Right ventricle myocardium inferior (tissue), 1 donor: ENCODE measurements at regions not wholly inside any gene's neighbourhood (a gene's known extent, or its start where the extent isn't known, plus 50 kb on each side); places are given as distances from the start of the nearest gene placed in this dataset.
"Not testable (repeated sequence)": the region's sequence is repeated elsewhere in the genome, so short reads cannot be mapped to it uniquely, and the experiment has no call there.

Experiments
- ATAC-seq: fragments of 200-7000 bp; cut with Tn5 transposase; one replicate; pipeline ENCODE4 v1.9.1; 2020; ENCODE audit warnings: mild to moderate bottlenecking, moderate library complexity
- DNase-seq: peaks from one replicate; pipeline ENCODE4 v3.0.0; 2021; ENCODE audit errors: missing footprints
- intact Hi-C: fragments of 100-400 bp; cut with DNase I; formaldehyde crosslinking; loops from one replicate; pipeline ENCODE4 v1.11.0; 2022
- donor health status: DM: no; HTN: yes; CAD: no; lungs with severe emphysema.

DNA sequence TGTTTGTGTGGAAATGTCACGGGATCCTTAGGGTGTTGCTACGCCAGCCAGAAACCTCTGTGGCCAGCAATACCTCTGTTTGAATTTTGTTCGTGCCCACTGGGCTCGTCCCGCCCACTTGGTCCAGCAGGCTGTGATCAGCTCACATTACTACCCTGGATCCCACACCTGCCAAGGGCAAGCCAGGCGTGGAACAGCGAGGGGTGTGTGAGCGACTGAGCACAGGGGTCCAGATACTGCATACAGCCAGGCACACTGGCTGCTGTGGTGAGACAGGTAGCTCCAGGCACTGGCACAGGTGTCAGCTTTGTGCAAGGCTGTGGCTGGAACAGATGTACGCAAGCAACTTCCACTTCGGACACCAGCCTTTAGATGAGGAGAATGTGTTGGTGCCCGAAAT lies 718.9 kb downstream of the EPHA7 start:
- intact Hi-C loops, result no loop called here
- no peak for ATAC-seq

DNA sequence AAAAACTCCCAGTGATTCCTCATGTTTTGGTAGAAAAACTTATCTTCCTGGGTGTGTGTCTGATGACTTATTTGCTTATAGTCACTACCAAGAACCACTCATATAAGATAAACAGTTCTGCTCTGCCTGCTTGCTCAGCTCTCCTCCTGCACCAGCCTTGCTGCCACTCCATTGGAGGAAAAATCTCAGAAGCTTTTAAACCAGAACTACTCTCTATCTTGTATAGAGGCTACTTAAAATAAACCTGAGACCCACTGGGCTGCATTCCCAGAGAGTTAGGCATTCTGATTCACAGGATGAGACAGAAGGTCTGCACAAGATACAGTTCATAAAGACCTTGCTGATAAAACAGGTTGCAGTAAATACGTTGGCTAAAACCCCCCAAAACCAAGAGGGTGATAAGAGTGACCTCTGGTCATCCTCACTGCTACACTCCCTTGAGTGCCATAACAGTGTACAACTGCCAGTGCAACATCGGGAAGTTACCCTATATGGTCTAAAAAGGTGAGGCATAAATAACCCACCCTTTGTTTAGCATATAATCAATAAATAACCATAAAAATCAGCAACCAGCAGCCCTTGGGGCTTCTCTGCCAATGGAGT lies 728.3 kb downstream of the EPHA7 start:
- no peak for ATAC-seq
- intact Hi-C loops, result no loop called here
- DNase-seq, result no peak

More for the DNA sequence above, 718.9 kb downstream of the EPHA7 start:
- no peak for DNase-seq

DNA sequence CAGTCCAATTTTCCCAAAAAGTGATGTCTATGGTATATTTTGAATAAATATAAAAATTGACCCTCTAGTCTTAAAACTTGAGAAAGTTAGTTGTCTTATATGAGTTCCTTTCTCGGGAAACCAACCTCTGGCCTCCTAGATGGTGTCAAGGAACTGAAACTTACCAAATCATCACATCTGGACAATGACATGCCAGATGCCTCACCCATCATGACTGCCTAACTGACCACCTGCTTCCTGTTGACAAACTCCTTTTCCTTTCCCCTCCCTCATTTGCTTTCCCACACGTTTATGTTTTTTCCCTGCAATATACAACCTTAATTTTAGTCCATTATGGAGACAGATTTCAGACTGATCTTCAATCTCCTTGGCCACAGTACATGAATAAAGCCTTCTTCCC lies 731.0 kb downstream of the EPHA7 start:
- DNase-seq (no peak), ATAC-seq (no peak)

DNA sequence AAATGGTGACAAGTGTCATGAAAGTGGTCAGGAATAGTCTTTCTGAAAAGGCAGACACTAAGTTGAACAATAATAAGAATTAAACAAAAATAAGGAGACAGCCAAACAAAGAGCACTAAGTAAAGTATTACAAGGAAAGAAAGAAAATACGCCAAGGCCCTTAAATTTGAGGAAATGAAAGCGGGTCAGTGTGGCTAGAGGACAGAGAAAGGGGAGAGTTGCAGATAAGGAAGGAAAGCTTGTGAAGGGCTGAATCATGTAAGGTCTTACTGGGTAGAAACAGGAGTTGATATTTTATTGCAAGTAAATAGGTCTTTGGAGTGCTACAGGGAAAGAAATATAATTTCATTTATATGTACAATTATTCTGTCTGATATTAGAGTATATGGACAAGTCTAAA lies 732.1 kb downstream of the EPHA7 start:
- ATAC-seq (no peak), DNase-seq (no peak)
- intact Hi-C loops, result no loop called here

More for the DNA sequence above, 731.0 kb downstream of the EPHA7 start:
- intact Hi-C loops, result no loop called here

DNA sequence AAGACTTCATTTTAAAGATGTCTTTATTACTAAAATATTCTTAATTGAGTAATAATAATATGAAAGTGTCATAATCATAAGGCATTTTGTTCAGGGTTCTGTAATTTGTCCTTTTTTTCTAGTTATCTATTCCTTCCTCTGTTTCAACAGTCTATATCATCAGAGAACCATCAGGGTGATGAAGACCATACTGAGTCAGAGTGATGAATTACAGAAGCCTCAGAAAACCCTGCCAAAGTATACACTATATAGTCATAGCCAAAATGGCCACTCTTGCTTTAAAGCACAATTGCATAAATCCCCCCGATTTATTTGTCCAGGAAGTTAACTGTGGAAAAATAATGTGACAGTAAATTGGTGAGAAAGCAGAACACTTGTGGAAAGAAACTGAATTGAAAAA lies 735.0 kb downstream of the EPHA7 start:
- ATAC-seq (no peak), DNase-seq (no peak)
- intact Hi-C loops, result no loop called here

DNA sequence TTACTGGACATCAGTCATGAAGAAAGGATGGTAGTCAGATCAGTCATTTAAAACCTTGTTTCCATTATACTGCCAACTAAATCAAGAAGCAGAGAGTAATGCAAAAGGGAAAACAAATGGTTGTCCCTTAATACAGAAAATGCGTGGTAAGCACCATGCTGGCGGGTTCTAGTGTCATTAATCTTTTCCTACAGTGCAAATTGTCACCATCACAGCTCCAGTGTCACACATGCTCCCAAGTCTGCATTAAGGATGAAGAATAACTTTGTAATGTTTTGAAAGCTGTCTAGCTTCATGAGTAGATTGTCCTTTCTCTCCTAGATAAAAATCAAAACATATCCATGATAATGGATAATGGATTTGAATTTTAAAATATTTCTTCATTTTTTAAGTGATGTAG lies 735.6 kb downstream of the EPHA7 start:
- ATAC-seq (no peak), DNase-seq (no peak)
- intact Hi-C loops, result no loop called here

DNA sequence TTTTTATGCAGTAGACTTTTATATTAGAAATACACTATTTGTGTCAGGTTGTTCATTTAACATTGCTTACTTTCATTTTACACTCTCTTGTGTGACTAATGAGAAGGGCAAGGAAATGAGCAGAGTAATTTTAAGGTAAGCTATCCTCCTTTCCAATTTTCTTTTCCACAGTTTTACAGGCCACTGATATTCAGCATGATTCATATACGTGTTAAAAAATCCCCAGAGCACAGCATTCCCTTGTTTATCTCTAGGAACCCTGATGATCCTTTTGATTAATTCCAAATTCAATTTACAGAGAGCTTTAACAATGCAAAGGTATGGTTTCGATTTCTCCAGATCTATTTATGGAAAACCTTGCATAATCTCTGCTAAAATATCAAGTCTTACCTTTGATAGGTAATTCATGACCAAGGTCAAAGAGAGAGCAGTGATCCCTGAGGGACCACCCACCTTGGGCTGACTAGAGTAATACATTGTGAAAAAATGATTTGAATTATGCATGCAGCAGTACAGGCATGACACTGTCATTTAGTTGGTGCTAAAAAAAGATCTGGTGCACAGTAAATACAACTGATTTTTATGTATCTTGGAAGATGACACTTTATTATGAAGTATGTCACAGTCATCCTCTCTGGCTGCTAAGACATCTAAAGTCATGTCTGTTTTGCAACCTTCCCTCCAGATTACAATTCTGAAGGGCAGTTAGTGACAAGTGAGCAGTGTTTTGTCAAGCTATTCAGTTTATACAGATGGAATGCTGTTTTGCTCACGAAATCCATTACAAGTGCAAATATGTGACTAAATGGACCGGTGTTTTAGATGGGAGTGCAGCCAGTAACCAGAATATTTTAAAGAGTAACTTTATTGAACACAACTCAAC lies 736.6 kb downstream of the EPHA7 start:
- DNase-seq (no peak), ATAC-seq (no peak)
- intact Hi-C loops, result no loop called here

DNA sequence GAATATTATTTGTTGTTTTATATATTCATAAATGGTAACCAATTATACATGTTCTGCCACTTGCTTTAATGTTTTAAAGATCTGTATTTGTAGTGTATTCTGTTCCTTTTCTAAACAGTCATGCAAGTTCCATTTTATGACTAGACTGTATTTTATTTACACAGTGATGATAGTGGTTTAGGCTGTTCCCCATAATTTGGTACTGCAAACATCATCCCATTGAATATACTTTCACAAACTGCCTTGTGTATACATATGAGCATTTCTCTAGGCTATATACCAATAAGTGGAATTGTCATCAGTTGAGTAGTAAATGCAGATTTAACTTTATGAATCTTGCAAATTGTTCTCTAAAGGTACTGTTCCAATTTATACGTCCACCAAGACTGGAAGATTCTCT lies 738.0 kb downstream of the EPHA7 start:
- DNase-seq (no peak), ATAC-seq (no peak)
- intact Hi-C loops, result no loop called here

DNA sequence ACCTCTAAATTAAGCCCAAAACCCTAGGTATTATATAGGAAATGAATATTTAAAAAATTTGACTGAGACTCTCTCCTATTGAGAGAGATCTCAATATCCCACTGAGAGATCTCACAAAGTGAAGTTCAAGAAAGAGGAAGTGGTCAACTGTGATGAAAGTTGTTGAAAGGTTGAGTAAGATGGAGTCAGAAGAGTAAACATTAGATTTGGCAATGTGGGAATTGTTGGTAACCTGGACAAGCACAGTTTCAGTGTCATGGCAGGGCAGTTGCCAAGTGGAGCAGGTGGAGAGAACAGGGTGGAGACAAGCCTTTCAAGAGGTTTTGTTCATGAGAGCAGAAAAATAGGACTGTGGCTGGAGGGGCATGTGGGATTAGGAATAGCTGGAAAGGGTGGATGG lies 747.9 kb downstream of the EPHA7 start:
- intact Hi-C loops, ATAC-seq: not testable (repeated sequence)
- DNase-seq, result peak; percentile 55

DNA sequence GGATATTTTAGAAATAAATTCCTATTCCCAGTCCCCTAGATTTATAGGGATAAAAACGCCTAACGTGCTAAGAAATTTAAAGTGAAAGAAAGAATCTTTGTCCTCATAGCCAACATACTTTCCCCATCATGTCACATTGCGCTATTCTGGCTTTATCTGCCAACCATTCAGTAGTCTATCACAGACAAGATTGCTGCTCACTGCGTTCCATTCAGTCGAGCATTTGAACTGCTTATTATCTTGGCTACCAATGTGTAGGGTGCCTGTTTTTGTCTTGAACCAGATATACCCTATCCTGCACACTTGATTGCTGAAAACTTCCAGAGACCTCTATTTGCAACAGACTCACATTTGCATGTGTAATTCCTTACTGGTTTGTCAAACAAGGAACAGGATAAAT lies 751.5 kb downstream of the EPHA7 start:
- ATAC-seq (peak; percentile 46), DNase-seq (no peak)
- intact Hi-C loops, result no loop called here

DNA sequence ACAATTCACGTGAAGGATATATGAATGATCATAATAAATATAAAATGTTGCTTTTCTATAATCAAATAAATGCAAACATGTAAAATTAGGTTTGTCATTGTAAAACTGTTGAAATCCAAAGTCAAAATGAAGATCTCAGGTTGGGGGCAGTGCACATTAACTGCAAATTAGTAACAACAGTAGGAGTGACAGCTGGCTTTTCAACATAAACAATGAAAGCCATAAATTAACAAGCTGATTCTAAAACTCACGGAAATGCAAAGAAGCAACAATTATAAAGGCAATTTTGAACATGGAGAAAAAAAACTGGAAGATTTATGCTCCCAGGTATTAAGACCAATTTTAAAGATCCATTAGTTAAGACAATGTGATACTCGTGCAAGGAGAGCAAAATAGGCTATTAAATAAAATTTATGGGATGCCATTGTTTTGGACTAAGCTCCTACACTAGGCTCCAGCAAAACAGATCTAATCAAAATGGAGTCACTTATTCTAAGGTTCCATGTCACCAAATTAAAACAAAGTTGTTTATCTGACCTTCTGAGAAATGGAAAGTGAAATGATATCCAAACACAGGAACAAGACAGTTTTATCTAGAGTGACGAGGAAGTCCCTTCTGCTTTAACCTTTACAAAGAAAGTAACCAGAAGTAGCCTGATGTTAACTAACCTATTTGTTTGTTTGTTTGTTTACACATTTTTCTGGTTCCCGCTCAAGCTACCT lies 770.8 kb downstream of the EPHA7 start:
- intact Hi-C loops, result no loop called here
- no peak for ATAC-seq
- DNase-seq, result no peak

DNA sequence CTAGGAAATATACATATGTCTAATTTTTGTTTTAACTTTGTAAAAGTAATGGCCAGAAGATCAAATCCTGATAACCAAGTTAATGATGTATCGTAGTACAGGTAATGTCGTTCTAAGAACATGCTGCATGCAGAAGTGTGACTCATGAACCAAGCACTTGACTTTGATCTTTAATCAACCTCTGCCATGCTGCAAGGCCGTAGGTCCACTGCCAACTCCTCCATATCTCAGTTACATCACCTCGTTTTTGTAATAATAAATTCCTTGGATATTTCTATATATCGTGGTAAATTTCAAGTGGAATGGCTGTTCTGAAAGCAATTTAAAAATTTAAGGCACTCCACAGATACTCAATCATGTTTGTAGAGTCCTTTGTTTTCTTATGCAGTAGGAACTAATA lies 771.7 kb downstream of the EPHA7 start:
- ATAC-seq (no peak), DNase-seq (no peak)
- intact Hi-C loops, result no loop called here

DNA sequence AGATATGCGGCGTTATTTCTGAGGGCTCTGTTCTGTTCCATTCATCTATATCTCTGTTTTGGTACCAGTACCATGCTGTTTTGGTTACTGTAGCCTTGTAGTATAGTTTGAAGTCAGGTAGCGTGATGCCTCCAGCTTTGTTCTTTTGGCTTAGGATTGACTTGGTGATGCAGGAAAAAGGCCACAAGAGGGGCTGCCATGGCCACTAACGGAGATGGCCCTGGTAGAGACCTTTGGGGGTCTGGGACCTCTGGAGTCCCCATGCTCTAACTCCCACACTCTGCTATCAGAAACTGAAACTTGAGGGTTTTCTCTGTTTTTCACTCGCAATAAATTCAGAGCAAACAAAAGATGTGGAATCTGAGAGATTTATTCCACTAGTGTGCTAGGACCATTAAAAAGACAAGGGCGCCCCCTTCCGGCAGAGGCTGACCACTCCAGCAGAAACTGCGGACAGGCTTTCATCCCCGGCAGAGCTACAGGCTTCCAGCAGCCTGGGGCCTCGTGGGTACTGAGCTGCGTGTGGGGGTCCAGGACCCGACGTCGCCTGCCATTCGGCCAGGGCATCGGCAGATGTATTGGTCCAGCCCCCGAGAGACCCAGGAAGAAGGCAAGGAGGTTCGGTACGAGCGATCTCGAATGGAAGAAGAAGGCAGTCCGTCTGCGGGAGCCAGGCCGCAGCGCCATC lies 775.1 kb downstream of the EPHA7 start:
- intact Hi-C loops, ATAC-seq: not testable (repeated sequence)
- DNase-seq, result peak; percentile 41

DNA sequence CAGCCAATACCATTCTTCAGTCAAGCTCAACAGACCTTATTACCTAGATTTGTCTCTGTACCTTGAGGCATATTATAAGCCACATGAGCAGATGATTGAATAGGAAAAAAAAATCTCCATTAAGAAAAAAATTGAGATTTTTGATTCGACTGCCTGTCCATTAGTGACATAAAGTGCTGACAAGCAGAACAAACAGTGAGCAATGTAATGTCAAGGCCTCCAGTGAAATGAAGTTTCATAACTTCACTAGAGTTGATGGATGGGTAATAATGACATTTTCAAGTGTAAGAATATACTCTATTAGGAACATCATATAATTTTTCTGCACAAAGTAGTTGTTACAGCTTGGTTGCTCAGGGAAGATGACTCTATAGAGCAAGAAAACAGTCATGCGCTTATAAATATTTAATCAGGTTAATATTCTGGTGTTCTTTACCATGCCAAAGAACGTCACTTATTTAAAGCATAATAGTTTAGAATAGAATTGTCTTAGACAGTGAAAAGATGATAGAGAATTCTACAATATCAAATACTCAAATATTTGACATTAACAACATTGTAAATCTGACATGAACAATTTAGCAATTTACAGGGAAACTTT lies 783.7 kb downstream of the EPHA7 start:
- ATAC-seq, result no peak
- intact Hi-C loops, result no loop called here

DNA sequence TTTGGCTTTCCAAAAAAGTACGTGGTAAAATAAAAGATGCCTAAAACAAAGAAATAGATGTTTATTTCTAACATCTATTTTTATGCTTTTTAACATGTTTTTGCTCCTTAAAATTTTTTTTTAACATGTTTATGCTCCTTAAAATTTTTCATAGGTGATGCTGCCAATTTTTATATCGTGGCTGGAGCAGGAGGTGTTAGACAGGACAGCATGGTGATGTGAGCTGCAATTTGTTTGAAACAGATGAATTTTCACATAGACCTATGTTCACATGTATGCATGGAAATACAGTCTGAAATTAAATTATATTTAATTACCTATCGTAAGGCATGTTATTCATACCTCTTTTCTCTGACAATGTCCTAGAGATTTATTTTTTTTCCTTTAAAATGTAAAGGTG lies 784.8 kb downstream of the EPHA7 start:
- intact Hi-C loops, result no loop called here
- ATAC-seq, result no peak

More for the DNA sequence above, 783.7 kb downstream of the EPHA7 start:
- DNase-seq, result no peak

DNA sequence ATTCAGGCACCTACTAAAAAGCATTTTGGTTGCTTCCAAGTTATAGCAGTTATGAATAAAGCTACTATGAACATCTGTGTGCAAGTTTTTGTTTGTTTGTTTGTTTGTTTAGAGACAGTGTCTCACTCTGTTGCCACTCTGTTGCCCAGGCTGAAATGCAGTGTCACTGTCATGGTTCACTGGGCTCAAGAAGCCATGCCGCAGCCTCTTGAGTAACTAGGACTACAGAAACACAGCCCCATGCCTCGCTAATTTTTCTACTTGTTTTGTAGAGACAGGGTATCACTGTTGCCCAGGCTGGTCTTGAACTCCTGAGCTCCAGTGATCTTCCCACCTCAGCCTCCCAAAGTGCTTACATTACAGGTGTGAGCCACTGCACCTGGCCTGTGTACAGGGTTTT lies 795.9 kb downstream of the EPHA7 start:
- intact Hi-C loops, result no loop called here
- DNase-seq, result no peak
- ATAC-seq, result no peak

More for the DNA sequence above, 784.8 kb downstream of the EPHA7 start:
- DNase-seq, result no peak

DNA sequence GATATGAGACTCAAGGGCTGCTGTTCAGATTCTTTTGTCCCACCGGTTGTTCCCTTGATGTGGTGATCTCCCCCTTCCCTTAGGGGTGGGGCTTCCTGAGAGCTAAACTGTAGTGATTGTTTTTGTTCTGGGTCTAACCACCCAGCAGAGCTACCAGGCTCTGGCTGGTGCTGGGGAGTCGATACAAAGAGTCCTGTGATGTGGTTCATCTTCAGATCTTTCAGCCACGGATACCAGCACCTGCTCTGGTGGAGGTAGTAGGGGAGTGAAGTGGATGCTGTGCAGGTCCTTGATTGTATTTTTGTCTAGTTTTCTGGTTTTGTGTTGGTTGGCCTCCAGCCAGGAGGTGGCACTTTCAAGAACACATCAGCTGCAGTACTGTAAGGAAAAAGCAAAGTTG lies 801.6 kb downstream of the EPHA7 start:
- ATAC-seq (no peak), DNase-seq (no peak)
- intact Hi-C loops, result no loop called here

DNA sequence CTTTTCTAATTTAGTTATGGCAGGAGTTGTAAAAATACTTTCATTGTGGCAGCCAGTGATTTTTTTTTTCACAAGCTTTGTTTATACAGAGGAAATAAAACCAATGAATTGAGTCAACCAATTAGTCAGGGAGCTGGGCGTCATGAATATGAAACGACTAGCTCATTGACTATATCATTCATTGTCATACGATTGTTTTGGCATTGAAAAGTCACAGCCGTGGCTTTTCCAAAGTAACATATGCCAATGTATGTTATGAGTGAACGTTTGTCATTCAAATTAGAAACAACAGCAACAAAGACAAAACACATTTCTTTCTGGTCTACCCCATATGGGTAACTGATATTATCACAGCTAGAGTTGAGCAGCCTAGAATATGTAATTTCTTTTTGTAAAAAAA lies 810.6 kb downstream of the EPHA7 start:
- ATAC-seq, result no peak
- no peak for DNase-seq
- intact Hi-C loops, result no loop called here

DNA sequence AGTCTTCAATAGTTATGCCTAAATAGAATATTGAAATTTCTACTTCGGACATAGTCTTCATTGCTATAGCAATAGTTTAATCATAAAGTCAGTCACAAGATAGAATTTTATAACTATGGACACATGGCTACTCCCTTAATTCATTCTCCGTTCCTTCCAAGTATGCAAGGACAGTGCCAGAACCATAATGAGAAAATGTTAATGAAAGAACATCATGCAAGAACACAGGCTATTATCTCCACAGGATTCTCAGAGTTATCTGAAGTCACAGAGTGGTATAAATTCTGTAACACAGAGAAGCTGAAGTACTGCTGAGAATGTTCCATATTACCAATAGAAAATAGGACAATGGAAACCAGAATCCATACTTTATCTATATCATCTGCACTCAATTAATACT lies 826.2 kb downstream of the EPHA7 start:
- intact Hi-C loops, result no loop called here
- ATAC-seq, result no peak
- no peak for DNase-seq
